ENCODE measurements at regions not wholly inside any gene's neighbourhood (a gene's known extent, or its start where the extent isn't known, plus 50 kb on each side); places are given as distances from the start of the nearest gene placed in this dataset.
"Not testable (repeated sequence)": the region's sequence is repeated elsewhere in the genome, so short reads cannot be mapped to it uniquely, and the experiment has no call there.

DNA sequence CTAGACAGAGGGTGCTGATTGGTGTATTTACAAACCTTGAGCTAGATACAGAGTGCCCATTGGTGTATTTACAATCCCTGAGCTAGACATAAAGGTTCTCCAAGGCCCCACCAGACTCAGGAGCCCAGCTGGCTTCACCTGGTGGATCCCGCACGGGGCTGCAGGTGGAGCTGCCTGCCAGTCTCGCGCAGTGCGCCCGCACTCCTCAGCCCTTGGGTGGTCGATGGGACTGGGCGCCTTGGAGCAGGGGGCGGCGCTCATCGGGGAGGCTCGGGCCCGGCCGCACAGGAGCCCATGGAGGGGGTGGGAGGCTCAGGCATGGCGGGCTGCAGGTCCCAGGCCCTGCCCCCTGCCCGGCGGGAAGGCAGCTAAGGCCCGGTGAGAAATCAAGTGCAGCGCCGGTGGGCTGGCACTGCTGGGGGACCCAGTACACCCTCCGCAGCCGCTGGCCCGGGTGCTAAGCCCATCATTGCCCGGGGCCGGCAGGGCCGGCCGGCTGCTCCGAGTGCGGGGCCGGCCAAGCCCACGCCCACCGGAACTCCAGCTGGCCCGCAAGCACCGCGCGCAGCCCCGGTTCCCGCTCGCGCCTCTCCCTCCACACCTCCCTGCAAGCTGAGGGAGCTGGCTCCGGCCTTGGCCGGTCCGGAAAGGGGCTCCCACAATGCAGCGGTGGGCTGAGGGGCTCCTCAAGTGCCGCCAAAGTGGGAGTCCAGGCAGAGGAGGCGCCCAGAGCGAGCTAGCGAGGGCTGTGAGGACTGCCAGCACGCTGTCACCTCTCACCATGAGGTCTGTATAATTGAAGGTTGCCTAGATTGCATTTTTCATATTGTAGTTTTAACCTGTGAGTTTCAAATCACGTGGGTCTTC lies 765.4 kb downstream of the TAF11L14 start:
- TF ChIP-seq FOSL1 (IDR thresholded peaks at IDR 0.05; ENCODE audit: insufficient read depth, low read depth, low read length); POLR2A (IDR thresholded peaks at IDR 0.05; ENCODE audit: control extremely low read depth in 1 of 2, low read depth in 2 of 2, low read length in 2 of 2); NRF1 (IDR thresholded peaks at IDR 0.05; ENCODE audit: low read depth, low read length); TAF1 (IDR thresholded peaks at IDR 0.05; ENCODE audit: low read depth, low read length); MAFK (IDR thresholded peaks at IDR 0.05; ENCODE audit: low read depth, low read length); CEBPB (IDR thresholded peaks at IDR 0.05; ENCODE audit: low read depth, low read length); TCF12 (IDR thresholded peaks at IDR 0.05; ENCODE audit: low read depth, low read length); EP300 (IDR thresholded peaks at IDR 0.05; ENCODE audit: borderline replicate concordance in 1 of 2, low read depth in 2 of 2, low read length in 2 of 2); RAD21 (IDR thresholded peaks at IDR 0.05 in 1 of 2, conservative IDR thresholded peaks at IDR 0.05 in 1 of 2; ENCODE audit: low read depth in 2 of 2, low read length in 2 of 2); ZNF274 (IDR thresholded peaks at IDR 0.05; ENCODE audit: borderline replicate concordance, extremely low read depth, low read length); POLR2AphosphoS5 (IDR thresholded peaks at IDR 0.05; ENCODE audit: low read depth, low read length): not testable (repeated sequence)
- TF ChIP-seq, protein P1, sequence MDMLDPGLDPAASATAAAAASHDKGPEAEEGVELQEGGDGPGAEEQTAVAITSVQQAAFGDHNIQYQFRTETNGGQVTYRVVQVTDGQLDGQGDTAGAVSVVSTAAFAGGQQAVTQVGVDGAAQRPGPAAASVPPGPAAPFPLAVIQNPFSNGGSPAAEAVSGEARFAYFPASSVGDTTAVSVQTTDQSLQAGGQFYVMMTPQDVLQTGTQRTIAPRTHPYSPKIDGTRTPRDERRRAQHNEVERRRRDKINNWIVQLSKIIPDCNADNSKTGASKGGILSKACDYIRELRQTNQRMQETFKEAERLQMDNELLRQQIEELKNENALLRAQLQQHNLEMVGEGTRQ (IDR thresholded peaks at IDR 0.05; ENCODE audit: low read length) = not testable (repeated sequence)
- TF ChIP-seq, protein P2, sequence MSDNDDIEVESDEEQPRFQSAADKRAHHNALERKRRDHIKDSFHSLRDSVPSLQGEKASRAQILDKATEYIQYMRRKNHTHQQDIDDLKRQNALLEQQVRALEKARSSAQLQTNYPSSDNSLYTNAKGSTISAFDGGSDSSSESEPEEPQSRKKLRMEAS (IDR thresholded peaks at IDR 0.05) = not testable (repeated sequence)
- TF ChIP-seq, protein P3, sequence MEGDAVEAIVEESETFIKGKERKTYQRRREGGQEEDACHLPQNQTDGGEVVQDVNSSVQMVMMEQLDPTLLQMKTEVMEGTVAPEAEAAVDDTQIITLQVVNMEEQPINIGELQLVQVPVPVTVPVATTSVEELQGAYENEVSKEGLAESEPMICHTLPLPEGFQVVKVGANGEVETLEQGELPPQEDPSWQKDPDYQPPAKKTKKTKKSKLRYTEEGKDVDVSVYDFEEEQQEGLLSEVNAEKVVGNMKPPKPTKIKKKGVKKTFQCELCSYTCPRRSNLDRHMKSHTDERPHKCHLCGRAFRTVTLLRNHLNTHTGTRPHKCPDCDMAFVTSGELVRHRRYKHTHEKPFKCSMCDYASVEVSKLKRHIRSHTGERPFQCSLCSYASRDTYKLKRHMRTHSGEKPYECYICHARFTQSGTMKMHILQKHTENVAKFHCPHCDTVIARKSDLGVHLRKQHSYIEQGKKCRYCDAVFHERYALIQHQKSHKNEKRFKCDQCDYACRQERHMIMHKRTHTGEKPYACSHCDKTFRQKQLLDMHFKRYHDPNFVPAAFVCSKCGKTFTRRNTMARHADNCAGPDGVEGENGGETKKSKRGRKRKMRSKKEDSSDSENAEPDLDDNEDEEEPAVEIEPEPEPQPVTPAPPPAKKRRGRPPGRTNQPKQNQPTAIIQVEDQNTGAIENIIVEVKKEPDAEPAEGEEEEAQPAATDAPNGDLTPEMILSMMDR (IDR thresholded peaks at IDR 0.05; ENCODE audit: control extremely low read depth in 1 of 3, insufficient read depth in 1 of 3, low read depth in 1 of 3, low read length in 3 of 3) = not testable (repeated sequence)

Data from H1 (cell line).